Astrocyte (in vitro differentiated cells and primary cell): ENCODE measurements at regions not wholly inside any gene's neighbourhood (a gene's known extent, or its start where the extent isn't known, plus 50 kb on each side); places are given as distances from the start of the nearest gene placed in this dataset.

Experiments
- DNase-seq: peaks from one replicate; pipeline ENCODE4 v3.0.0-alpha.2; 2010; ENCODE audit warnings: low read depth
- FAIRE-seq: peaks from 2 replicates; lab custom pipeline; 2011; peaks lifted over from hg19 to GRCh38; lab: Jason Lieb, UNC
- H2AFZ ChIP-seq: 2 replicates; pipeline ENCODE4 v1.6.0; 2012; ENCODE audit warnings: low read depth, low read length, inconsistent platforms
- H3K27ac ChIP-seq: 2 replicates; pipeline ENCODE4 v1.5.1; 2011; ENCODE audit warnings: low read depth, low read length, inconsistent platforms
- H3K27me3 ChIP-seq: 2 replicates; pipeline ENCODE4 v1.6.0; 2011; ENCODE audit warnings: low read length, inconsistent platforms; ENCODE audit not compliant: insufficient read depth
- H3K36me3 ChIP-seq: 2 replicates; pipeline ENCODE4 v1.5.1; 2011; ENCODE audit warnings: low read length, inconsistent platforms; ENCODE audit not compliant: insufficient read depth
- H3K4me1 ChIP-seq: 2 replicates; pipeline ENCODE4 v1.5.1; 2011; ENCODE audit warnings: low read length, inconsistent platforms; ENCODE audit not compliant: insufficient read depth
- H3K4me2 ChIP-seq: 2 replicates; pipeline ENCODE4 v1.6.0; 2012; ENCODE audit warnings: low read length, inconsistent platforms
- H3K4me3 ChIP-seq: 2 replicates; pipeline ENCODE4 v1.5.1; 2011; ENCODE audit warnings: low read depth, mild to moderate bottlenecking, low read length, inconsistent platforms; ENCODE audit not compliant: insufficient read depth
- H3K79me2 ChIP-seq: 2 replicates; pipeline ENCODE4 v1.6.0; 2012; ENCODE audit warnings: mild to moderate bottlenecking, low read length, inconsistent platforms; ENCODE audit not compliant: insufficient read depth
- H3K9ac ChIP-seq: 2 replicates; pipeline ENCODE4 v1.6.0; 2012; ENCODE audit warnings: mild to moderate bottlenecking, low read length, inconsistent platforms
- H3K9me3 ChIP-seq: 2 replicates; pipeline ENCODE4 v1.5.1; 2012; ENCODE audit warnings: low read depth, mild to moderate bottlenecking, low read length, inconsistent platforms; ENCODE audit not compliant: insufficient read depth
- H4K20me1 ChIP-seq: 2 replicates; pipeline ENCODE4 v1.6.0; 2012; ENCODE audit warnings: low read length, inconsistent platforms; ENCODE audit not compliant: insufficient read depth
- H3K27ac Mint-ChIP-seq: one replicate; pipeline ENCODE4 v1.8.0; 2021; ENCODE audit warnings: mild to moderate bottlenecking, mixed read lengths; ENCODE audit not compliant: unreplicated experiment
- H3K27me3 Mint-ChIP-seq: one replicate; pipeline ENCODE4 v1.8.0; 2021; ENCODE audit warnings: low read depth, mixed read lengths; ENCODE audit not compliant: unreplicated experiment
- H3K36me3 Mint-ChIP-seq: one replicate; pipeline ENCODE4 v1.8.0; 2021; ENCODE audit warnings: low read depth, mixed read lengths; ENCODE audit not compliant: unreplicated experiment
- H3K4me1 Mint-ChIP-seq: one replicate; pipeline ENCODE4 v1.8.0; 2021; ENCODE audit warnings: low read depth, mixed read lengths; ENCODE audit not compliant: unreplicated experiment
- H3K4me3 Mint-ChIP-seq: one replicate; pipeline ENCODE4 v1.8.0; 2021; ENCODE audit warnings: mild to moderate bottlenecking, moderate library complexity, mixed read lengths; ENCODE audit not compliant: unreplicated experiment
- H3K9me3 Mint-ChIP-seq: one replicate; pipeline ENCODE4 v1.8.0; 2021; ENCODE audit warnings: mild to moderate bottlenecking, mixed read lengths; ENCODE audit not compliant: unreplicated experiment
- EZH2 ChIP-seq: IDR thresholded peaks from 2 replicates; pipeline ENCODE4 v1.6.1; 2012; ENCODE audit warnings: mild to moderate bottlenecking, low read length, inconsistent platforms; ENCODE audit not compliant: insufficient read depth
- TF ChIP-seq, protein P1 (sequence below): IDR thresholded peaks from 2 replicates; pipeline ENCODE4 v1.5.1; 2011; ENCODE audit warnings: low read depth, mild to moderate bottlenecking, inconsistent platforms, low read length, moderate library complexity; ENCODE audit not compliant: insufficient read depth

DNA sequence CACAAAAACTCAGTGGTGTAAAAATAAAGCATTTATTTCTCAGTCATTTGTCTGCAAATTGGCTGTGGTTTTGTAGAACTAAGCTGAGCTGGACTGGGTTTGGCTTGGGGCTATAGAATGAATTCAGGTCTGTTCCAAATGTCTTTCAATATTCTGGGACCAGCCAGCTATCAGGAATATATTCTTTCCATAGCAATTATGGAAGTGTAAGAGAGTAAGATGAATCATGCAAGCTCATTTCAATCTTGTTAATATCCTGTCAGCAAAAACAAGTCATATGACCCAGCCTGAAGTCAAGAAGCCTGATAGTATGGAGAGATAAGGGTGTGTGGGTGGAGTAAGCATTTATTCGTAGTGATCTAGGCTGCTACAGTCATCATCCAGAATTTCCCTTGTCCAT is 481.0 kb upstream of the CDH2 start:
- Histone ChIP-seq H3K4me3 (no peak overlapping the region), H3K27ac (no peak overlapping the region), H3K4me2 (peak overlapping the region; percentile 1), H2AFZ (no peak overlapping the region), H4K20me1 (no peaks in the 10 kb centered on the region), H3K9me3 (no peaks in the 10 kb centered on the region), H3K79me2 (no peaks in the 10 kb centered on the region), H3K9ac (no peak overlapping the region), H3K36me3 (no peaks in the 10 kb centered on the region), H3K27me3 (no peaks in the 10 kb centered on the region), H3K4me1 (peaks cover 4% of the 10 kb centered on the region)
- DNase-seq (peak; percentile 86), FAIRE-seq (no peak)
- TF ChIP-seq, protein P1, sequence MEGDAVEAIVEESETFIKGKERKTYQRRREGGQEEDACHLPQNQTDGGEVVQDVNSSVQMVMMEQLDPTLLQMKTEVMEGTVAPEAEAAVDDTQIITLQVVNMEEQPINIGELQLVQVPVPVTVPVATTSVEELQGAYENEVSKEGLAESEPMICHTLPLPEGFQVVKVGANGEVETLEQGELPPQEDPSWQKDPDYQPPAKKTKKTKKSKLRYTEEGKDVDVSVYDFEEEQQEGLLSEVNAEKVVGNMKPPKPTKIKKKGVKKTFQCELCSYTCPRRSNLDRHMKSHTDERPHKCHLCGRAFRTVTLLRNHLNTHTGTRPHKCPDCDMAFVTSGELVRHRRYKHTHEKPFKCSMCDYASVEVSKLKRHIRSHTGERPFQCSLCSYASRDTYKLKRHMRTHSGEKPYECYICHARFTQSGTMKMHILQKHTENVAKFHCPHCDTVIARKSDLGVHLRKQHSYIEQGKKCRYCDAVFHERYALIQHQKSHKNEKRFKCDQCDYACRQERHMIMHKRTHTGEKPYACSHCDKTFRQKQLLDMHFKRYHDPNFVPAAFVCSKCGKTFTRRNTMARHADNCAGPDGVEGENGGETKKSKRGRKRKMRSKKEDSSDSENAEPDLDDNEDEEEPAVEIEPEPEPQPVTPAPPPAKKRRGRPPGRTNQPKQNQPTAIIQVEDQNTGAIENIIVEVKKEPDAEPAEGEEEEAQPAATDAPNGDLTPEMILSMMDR: no peak
- no peak for TF ChIP-seq EZH2
- Mint-ChIP-seq H3K27me3 (no peaks in the 10 kb centered on the region), H3K4me1 (peaks cover 6% of the 10 kb centered on the region), H3K27ac (no peak overlapping the region), H3K36me3 (no peaks in the 10 kb centered on the region), H3K9me3 (no peaks in the 10 kb centered on the region), H3K4me3 (no peak overlapping the region)

DNA sequence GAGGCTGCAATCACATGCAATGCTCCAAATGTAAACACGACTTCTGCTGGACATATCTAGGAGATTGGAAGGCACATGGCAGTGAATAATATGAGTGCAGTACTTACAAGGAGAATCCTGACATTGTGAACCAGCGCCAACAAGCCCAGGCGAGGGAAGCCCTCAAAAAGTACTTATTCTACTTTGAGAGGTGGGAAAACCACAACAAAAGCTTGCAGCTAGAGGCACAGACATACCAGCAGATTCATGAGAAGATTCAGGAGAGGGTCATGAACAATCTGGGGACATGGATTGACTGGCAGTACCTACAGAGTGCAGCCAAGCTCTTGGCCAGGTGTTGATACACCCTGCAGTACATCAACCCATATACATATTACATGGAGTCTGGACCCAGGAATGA is 475.7 kb upstream of the CDH2 start:
- no peaks in the 10 kb centered on the region for H3K27me3 Mint-ChIP-seq
- no peak overlapping the region for H3K4me2 ChIP-seq
- H3K4me3 Mint-ChIP-seq: no peak overlapping the region
- H3K27ac ChIP-seq: no peak overlapping the region
- H3K36me3 ChIP-seq: no peaks in the 10 kb centered on the region
- DNase-seq: no peak
- no peak overlapping the region for H3K4me3 ChIP-seq
- no peaks in the 10 kb centered on the region for H3K36me3 Mint-ChIP-seq
- H3K4me1 Mint-ChIP-seq: peaks cover 1% of the 10 kb centered on the region
- H4K20me1 ChIP-seq: no peaks in the 10 kb centered on the region
- no peak overlapping the region for H3K27ac Mint-ChIP-seq
- H3K4me1 ChIP-seq: peaks cover 5% of the 10 kb centered on the region
- no peaks in the 10 kb centered on the region for H3K9me3 ChIP-seq
- TF ChIP-seq, protein P1: no peak
- TF ChIP-seq EZH2: no peak
- no peaks in the 10 kb centered on the region for H3K27me3 ChIP-seq
- H3K9me3 Mint-ChIP-seq: no peaks in the 10 kb centered on the region
- H3K9ac ChIP-seq: no peak overlapping the region
- H2AFZ ChIP-seq: no peak overlapping the region
- H3K79me2 ChIP-seq: no peaks in the 10 kb centered on the region
- FAIRE-seq: no peak

DNA sequence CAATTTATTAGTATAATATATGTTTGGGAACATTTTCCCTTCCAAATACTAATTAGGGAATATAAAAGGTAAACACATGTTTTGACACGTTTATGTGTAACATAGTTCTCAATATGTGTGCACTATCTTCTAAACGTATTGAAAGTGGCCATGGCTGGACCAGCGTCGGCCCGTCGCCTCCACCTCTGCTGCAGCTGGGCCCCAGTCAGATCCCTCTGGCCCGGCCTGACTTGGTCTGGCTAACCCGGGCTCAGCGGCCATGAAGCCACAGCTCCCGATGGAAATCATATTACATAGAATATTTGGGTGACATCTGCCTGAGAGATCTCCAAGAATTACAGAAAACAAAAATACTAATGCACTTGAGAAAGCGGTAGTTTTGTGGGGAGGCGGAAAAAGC is 474.4 kb upstream of the CDH2 start:
- Mint-ChIP-seq H3K36me3 (no peaks in the 10 kb centered on the region), H3K27me3 (no peaks in the 10 kb centered on the region), H3K9me3 (no peaks in the 10 kb centered on the region), H3K27ac (no peak overlapping the region), H3K4me1 (peaks cover 1% of the 10 kb centered on the region), H3K4me3 (no peak overlapping the region)
- H3K79me2 ChIP-seq: no peaks in the 10 kb centered on the region
- no peaks in the 10 kb centered on the region for H4K20me1 ChIP-seq
- H3K9ac ChIP-seq: no peak overlapping the region
- H3K27me3 ChIP-seq: no peaks in the 10 kb centered on the region
- H3K36me3 ChIP-seq: no peaks in the 10 kb centered on the region
- no peak overlapping the region for H3K4me2 ChIP-seq
- no peak overlapping the region for H3K27ac ChIP-seq
- no peak overlapping the region for H2AFZ ChIP-seq
- TF ChIP-seq, protein P1: no peak
- TF ChIP-seq EZH2: no peak
- FAIRE-seq (no peak), DNase-seq (no peak)
- no peaks in the 10 kb centered on the region for H3K9me3 ChIP-seq
- peaks cover 5% of the 10 kb centered on the region for H3K4me1 ChIP-seq
- H3K4me3 ChIP-seq: no peak overlapping the region
